ENCODE measurements at regions not wholly inside any gene's neighbourhood (a gene's known extent, or its start where the extent isn't known, plus 50 kb on each side); places are given as distances from the start of the nearest gene placed in this dataset.

DNA sequence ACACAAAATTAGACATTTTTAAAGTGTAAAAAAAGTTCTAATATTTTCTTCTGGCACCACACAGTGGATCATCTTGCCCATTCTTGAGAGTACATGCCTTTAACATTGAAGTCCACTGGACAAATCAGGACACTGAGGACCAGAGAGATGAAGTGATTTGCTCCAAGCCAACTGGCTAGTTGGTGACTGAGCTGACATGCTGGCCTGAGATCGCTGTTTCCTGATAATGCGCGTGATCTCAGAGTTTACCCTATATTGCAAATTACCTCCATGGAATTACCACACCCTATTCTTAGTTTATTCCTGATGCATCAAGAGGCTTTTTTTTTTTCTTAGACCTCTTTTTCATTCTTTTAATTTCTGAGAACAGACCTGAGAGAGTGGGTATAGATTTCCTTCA, 432.8 kb downstream of the CD83 start:
- no peak for TF ChIP-seq CTCF (IDR thresholded peaks at IDR 0.05; ENCODE audit: insufficient read depth, low read length, poor library complexity, severe bottlenecking)
- no peak for TF ChIP-seq EZH2phosphoT487 (conservative IDR thresholded peaks at IDR 0.05; ENCODE audit: low read length)
